Activated CD4-positive, CD25-positive, alpha-beta regulatory T cell treated with anti-CD3 and anti-CD28 coated beads, Interleukin-2, amount 50 U/mL, for 72 hours (primary cell): ENCODE measurements at regions not wholly inside any gene's neighbourhood (a gene's known extent, or its start where the extent isn't known, plus 50 kb on each side); places are given as distances from the start of the nearest gene placed in this dataset.

Source experiments
- DNase-seq: peaks from one replicate; pipeline ENCODE4 v3.0.0; 2021

DNA sequence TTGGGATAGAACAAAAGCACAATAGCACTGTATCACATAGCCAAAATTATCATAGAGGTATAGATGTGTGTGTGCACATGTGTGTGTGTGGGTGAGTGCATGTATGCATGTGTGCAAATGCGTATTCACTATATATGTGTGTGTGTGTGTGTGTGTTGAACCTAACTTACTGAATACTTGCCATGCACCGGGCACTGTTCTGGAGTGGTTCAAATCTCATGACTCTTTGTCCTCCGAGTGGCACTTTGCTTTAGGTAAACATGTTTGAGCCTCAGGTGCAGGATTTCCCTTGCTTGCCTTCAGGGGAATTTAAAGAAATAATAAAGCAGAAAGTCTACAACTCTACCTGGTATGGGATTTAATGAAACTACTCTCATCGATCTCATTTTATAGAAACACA, 183.5 kb upstream of the GDNF start:
- DNase-seq: no peak

DNA sequence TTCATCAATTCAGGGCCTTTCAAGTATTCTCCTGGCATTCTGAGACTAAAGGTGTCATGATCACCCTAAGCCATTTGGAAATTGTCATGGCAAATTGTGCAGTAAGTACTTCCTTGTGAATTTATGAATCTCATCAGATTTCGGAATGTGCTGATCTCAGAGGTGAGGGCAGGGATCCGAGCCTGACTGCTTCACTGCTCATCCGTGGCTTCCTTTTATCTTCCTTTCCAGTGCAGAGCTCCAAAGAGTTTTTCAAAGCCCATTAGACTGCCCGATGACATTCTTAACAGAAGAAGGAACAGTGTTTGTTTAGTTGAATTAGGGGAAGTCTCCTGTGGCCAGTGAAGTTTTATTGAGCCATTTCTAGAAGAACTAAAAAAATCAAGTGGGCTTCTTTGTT, 182.8 kb upstream of the GDNF start:
- DNase-seq: no peak

DNA sequence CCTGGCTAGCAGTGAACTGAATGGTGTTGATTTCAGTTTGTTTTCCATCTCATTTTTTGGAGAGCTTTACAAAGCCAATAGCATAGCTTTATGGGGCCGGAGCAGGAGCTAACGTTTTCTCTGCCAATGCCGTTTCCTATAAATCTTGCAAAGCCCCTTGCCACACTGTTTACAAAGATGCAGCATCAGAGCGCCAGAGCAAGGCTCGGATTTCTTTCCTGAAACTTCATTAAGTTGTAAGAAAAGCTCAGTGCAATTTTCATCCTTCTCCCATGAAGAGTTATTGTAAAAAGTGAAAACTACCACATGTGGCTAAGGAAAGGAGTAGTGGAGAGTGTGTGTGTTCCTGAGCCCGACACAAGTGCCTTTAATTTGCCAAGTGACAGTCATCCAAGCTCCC, 178.2 kb upstream of the GDNF start:
- no peak for DNase-seq

- DNase-seq: no peak
These were observed 173.3 kb upstream of the GDNF start for GRCh38 chr5:38013107-38013506.

DNA sequence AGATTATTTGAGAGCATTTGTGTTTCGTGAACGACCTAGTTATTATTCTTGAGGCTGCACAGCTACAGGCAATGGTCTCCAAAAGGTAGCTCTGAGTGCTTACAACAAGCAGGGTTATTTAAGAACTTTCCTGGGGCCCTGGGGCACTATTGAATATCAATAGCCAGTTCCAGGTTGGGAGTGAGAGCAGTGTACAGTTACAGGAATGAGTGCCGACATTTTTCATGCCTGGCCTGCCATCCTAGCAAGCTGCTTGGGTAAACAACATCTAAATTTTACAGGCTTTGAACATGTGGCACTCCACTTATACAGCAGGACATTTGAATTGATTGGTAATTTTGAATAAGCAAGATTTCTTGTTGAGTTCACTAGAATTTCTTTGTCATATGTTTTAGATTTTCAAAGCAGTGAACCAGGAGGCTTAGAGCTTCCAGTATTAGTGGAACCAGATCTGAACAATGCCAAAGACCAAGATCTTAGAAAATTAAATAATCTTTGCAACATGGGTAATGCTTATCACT, 171.9 kb upstream of the GDNF start:
- DNase-seq: no peak

- DNase-seq: no peak
These were observed 170.0 kb upstream of the GDNF start for GRCh38 chr5:38009749-38010358.

DNA sequence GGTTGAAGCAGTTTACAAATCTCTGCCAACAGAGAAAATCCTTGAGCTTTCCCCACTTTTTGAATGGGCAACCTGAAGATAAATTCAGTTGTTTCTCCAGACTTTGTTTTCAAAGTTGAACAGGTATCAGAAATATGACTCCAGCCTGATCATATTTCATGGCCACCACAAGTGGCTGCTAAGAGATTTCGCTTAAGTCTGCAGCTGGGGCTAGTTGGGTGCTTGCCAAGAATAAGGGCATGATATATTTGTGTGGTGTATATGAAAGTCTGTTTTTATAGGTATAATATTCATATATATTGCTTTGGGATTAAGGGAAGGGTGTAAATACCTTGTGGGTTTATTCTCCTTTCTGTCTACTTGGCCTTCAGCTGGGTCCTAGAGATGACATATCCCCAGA, 168.4 kb upstream of the GDNF start:
- DNase-seq: no peak

DNA sequence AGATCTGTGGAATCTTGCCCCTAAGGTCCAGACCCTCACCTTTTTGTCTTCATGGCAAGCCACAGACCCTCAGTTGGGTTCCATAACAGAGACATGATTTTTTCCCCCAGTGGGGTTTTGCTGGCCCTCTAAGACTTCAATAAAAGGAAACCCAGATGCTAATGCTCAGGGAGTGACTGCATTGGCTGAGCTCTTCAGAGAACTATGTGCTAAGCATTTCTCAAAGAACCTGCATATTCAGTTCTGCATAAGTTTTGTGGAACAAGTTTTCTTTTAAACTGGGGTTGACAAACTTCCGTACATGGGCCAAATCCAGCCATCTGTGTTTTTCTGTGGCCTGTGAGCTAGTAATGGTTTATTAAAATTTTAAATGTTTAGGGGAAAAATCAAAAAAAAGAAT, 159.8 kb upstream of the GDNF start:
- no peak for DNase-seq

GRCh38 chr5:37996918-37997317, 157.1 kb upstream of the GDNF start:
- DNase-seq: no peak

DNA sequence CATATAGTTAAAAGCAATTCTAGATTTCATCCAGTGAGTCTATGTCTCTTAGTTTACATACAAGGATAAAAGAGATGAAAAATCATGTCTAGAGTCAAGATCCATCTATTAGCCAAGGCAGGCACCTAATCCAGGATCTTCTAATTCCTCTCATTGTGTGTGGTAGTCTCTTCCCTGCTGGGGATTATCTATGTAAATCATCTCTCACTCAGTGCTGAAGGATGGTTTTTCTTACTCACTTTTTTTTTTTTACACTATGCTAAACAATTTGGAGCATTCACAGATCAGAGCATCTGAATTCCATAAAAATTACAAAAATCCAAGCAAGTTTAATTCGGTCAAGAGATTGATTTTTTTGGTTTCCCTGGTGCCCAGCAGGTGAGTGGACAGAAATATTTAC, 154.9 kb upstream of the GDNF start:
- DNase-seq: no peak

- no peak for DNase-seq
These were observed 151.8 kb upstream of the GDNF start for GRCh38 chr5:37991301-37992299.

DNA sequence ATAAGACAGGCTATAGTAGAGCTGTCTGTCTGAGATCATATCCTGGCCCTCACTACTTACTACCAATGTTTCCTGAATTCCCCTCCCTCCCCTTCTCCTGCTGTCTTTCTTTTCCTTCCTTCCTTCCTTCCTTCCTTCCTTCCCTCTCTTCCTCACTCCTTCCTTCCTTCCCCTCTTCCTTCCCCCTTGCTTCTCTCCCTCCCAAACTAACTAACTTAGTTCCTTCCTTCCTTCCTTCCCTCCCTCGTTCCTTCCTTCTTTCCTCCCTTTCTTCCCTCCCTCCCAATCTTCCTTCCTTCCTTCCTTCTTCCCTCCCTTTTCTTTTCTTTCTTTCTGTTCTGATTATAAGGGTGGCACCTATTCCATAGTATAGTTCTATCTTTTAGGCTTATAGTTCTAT, 150.0 kb upstream of the GDNF start:
- DNase-seq: no peak

GRCh38 chr5:37988454-37989046, 148.7 kb upstream of the GDNF start:
- no peak for DNase-seq

- DNase-seq: no peak
These were observed 144.5 kb upstream of the GDNF start for GRCh38 chr5:37984300-37984699.

- no peak for DNase-seq
These were observed 143.6 kb upstream of the GDNF start for GRCh38 chr5:37983463-37983862.

DNA sequence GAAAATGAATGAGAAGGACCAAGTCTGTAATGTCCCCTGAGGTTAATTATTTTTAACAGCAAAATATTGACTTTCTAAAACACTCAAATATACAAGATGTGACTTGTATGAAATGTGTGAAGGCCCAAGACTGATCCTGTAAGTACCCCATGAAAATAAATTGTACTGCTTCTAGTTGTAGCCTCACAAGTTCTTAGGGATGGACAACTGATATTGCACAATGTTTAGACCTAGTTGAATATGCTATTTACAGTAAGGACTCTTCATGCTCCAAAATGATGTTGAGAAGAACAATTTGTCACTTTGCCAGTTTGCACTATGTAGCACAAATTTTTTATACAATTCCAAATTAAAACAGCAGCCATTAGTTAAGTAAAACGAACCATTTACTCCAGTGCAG, 139.7 kb upstream of the GDNF start:
- no peak for DNase-seq

DNA sequence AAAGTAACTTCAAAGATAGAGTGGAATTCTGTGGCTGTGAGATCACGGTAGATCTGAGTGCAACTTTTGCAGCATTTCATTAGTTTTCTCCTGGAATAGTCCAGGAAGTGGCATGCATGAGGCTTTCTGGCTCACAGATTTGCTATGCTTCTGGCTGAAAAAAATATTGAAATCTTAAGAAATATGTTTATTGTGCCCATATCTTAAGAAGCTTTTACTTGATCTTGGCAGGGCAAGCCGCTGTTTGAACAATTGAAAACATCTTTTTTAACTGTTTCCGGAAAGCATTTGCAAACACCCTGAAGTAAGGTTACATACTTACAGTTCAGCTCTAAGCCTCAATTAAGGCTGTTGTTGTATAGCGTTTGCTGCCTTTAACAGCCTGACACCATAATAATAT, 135.7 kb upstream of the GDNF start:
- DNase-seq: no peak

DNA sequence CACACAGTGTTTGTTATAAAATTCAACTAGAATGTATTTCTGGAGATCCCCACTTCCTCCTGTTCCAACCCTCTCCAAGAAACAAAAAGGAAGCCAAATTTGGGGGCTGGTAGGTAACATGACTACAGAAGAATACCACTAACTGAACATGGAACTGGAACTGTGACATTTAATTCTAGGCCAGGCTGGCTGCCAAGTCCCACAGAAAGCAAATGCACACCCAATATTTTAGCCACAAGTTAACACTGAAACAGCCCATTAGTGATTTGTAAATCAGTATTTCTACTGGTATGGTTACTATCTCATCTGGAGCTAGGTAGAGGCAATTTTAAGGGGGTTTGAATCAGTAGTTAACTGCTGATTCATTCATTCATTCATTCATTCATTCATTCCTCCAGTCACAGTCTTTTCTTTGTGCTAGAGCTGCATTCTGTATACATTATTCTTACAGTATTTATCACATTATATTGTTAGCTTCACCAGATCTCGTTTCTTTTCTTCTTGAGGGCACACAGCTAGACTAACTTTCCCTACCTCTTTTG, 131.7 kb upstream of the GDNF start:
- no peak for DNase-seq

- no peak for DNase-seq
These were observed 127.0 kb upstream of the GDNF start for GRCh38 chr5:37966871-37967270.

DNA sequence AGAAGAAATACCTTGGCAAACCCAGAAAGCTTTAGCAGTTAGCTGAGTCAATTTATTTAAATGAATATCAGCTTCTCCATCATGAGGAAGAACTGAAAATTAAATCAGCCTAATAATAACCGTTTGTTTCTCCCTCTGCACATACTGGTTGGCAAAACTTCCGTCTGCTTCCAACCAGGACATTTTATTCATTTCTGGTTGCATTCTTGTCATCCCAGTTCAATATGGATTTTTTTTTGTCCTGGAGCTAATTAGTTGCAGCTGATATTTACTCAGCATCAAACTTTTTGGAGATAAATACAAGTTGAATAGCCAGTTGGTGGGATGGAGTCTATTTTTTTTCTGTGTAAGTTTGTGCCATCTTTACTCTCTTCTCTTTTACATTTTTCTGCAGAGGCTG, 126.5 kb upstream of the GDNF start:
- no peak for DNase-seq

DNA sequence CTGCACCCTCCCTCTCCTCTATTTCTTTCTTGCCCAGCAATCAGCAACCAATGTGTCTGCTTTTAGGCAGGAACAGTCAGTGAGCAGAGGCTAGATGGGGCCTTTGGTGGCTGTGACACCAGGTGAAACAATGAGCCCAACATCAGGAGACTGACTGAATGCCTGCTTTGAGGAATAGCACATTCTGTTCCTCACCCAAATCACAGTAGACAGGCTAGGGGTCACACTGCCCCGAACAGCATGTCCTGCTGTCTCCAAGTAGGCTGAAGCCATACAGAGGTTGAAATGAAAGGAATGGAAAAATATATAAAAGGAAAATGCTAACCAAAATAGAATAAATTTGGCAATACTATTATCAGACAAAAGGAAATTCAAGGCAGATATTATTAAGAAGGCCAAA, 122.5 kb upstream of the GDNF start:
- no peak for DNase-seq

GRCh38 chr5:37957218-37957617, 117.4 kb upstream of the GDNF start:
- no peak for DNase-seq

- DNase-seq: no peak
These were observed 115.9 kb upstream of the GDNF start for GRCh38 chr5:37955748-37956147.

GRCh38 chr5:37954561-37954960, 114.7 kb upstream of the GDNF start:
- no peak for DNase-seq
